Liver (tissue), 3 donors: ENCODE measurements at regions not wholly inside any gene's neighbourhood (a gene's known extent, or its start where the extent isn't known, plus 50 kb on each side); places are given as distances from the start of the nearest gene placed in this dataset.

Experiments used
- FOXA1 ChIP-seq: IDR thresholded peaks from 2 replicates; pipeline ENCODE4 v1.6.1; 2016; ENCODE audit warnings: antibody characterized with exemption
- GABPA ChIP-seq, 2 donors: IDR thresholded peaks in 1 of 2; conservative IDR thresholded peaks in 1 of 2; 2 replicates each; pipeline ENCODE4 v1.6.1; 2016; ENCODE audit warnings: antibody characterized with exemption in 2 of 2, mild to moderate bottlenecking in 1 of 2, moderate library complexity in 1 of 2
- JUND ChIP-seq, 2 donors: IDR thresholded peaks; 2 replicates each; pipeline ENCODE4 v1.6.1; 2016; ENCODE audit warnings: antibody characterized with exemption in 2 of 2
- MAX ChIP-seq: IDR thresholded peaks from 2 replicates; pipeline ENCODE4 v1.6.1; 2016; ENCODE audit warnings: antibody characterized with exemption
- REST ChIP-seq: IDR thresholded peaks from 2 replicates; pipeline ENCODE4 v1.6.1; 2016; ENCODE audit warnings: antibody characterized with exemption, mild to moderate bottlenecking
- SP1 ChIP-seq: IDR thresholded peaks from 2 replicates; pipeline ENCODE4 v1.6.1; 2018; ENCODE audit warnings: antibody characterized with exemption, mild to moderate bottlenecking
- TAF1 ChIP-seq: conservative IDR thresholded peaks from 2 replicates; pipeline ENCODE4 v1.6.1; 2016; ENCODE audit warnings: antibody characterized with exemption, mild to moderate bottlenecking
- YY1 ChIP-seq: IDR thresholded peaks from 2 replicates; pipeline ENCODE4 v1.6.1; 2016; ENCODE audit warnings: antibody characterized with exemption, mild to moderate bottlenecking
- TF ChIP-seq, protein P1 (sequence below): fragments of 150-350 bp; IDR thresholded peaks from 2 replicates; pipeline ENCODE4 v1.5.1; 2017; ENCODE audit warnings: improper control_type of control experiment, low read depth, low read length; ENCODE audit not compliant: missing input control
- donor health status: healthy.
- donor health status: healthy.

- TF ChIP-seq, protein P1, sequence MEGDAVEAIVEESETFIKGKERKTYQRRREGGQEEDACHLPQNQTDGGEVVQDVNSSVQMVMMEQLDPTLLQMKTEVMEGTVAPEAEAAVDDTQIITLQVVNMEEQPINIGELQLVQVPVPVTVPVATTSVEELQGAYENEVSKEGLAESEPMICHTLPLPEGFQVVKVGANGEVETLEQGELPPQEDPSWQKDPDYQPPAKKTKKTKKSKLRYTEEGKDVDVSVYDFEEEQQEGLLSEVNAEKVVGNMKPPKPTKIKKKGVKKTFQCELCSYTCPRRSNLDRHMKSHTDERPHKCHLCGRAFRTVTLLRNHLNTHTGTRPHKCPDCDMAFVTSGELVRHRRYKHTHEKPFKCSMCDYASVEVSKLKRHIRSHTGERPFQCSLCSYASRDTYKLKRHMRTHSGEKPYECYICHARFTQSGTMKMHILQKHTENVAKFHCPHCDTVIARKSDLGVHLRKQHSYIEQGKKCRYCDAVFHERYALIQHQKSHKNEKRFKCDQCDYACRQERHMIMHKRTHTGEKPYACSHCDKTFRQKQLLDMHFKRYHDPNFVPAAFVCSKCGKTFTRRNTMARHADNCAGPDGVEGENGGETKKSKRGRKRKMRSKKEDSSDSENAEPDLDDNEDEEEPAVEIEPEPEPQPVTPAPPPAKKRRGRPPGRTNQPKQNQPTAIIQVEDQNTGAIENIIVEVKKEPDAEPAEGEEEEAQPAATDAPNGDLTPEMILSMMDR: no peak
- no peak for TF ChIP-seq FOXA1
- TF ChIP-seq MAX: no peak
- TF ChIP-seq SP1: no peak
- no peak for TF ChIP-seq YY1
- TF ChIP-seq JUND (IDR thresholded peaks at IDR 0.05): no peak
- no peak for TF ChIP-seq REST
- TF ChIP-seq TAF1: no peak
- TF ChIP-seq GABPA (IDR thresholded peaks at IDR 0.05 in 1 of 2, conservative IDR thresholded peaks at IDR 0.05 in 1 of 2): no peak
These were observed 433.6 kb downstream of the RNF144B start for GRCh38 chr6:18820725-18821124.
